Peyer's patch (tissue), 4 donors: ENCODE measurements at regions not wholly inside any gene's neighbourhood (a gene's known extent, or its start where the extent isn't known, plus 50 kb on each side); places are given as distances from the start of the nearest gene placed in this dataset.

ENCODE experiments used
- CTCF ChIP-seq, 6 experiments: fragments of 450-650 bp in 4 of 6; fragments of 200-600 bp in 2 of 6; sonication (generic) in 1 of 6; IDR thresholded peaks; one replicate each; pipeline ENCODE4 v1.5.1; 2017 to 2019; ENCODE audit warnings: antibody characterized with exemption in 6 of 6, mild to moderate bottlenecking in 3 of 6, moderate library complexity in 1 of 6
- POLR2A ChIP-seq, 2 donors: fragments of 450-650 bp; IDR thresholded peaks; one replicate each; pipeline ENCODE4 v1.5.1; 2017; ENCODE audit warnings: antibody characterized with exemption in 2 of 2, mild to moderate bottlenecking in 2 of 2, moderate library complexity in 2 of 2

GRCh38 chr13:82614086-82614485 lies 1268.2 kb downstream of the SLITRK1 start:
- no peak for TF ChIP-seq POLR2A (IDR thresholded peaks at IDR 0.05)
- no peak for TF ChIP-seq CTCF (IDR thresholded peaks at IDR 0.05)
